ENCODE measurements at regions not wholly inside any gene's neighbourhood (a gene's known extent, or its start where the extent isn't known, plus 50 kb on each side); places are given as distances from the start of the nearest gene placed in this dataset.
A peak's percentile ranks its signal among the peaks of the same experiment; 100 is the strongest.
"Not testable (repeated sequence)": the region's sequence is repeated elsewhere in the genome, so short reads cannot be mapped to it uniquely, and the experiment has no call there.

- no peak for DNase-seq (ENCODE audit: low spot score)
Measured at GRCh38 chr3:70486414-70487017, 174.1 kb upstream of the MDFIC2 start.

GRCh38 chr3:70476174-70476573 is 163.7 kb upstream of the MDFIC2 start:
- no peak for DNase-seq (ENCODE audit: low spot score)

GRCh38 chr3:70471464-70472342 is 159.3 kb upstream of the MDFIC2 start:
- DNase-seq (ENCODE audit: low spot score), result no peak

GRCh38 chr3:70466096-70466495 is 153.7 kb upstream of the MDFIC2 start:
- DNase-seq (ENCODE audit: low spot score), result no peak

GRCh38 chr3:70464876-70465275 is 152.4 kb upstream of the MDFIC2 start:
- no peak for DNase-seq (ENCODE audit: low spot score)

- DNase-seq (ENCODE audit: low spot score), result no peak
Measured at GRCh38 chr3:70464465-70464864, 152.0 kb upstream of the MDFIC2 start.

GRCh38 chr3:70450220-70450619 is 137.8 kb upstream of the MDFIC2 start:
- DNase-seq (ENCODE audit: low spot score), result not testable (repeated sequence)

GRCh38 chr3:70435422-70435821 is 123.0 kb upstream of the MDFIC2 start:
- not testable (repeated sequence) for DNase-seq (ENCODE audit: low spot score)

GRCh38 chr3:70433091-70433490 is 120.7 kb upstream of the MDFIC2 start:
- no peak for DNase-seq (ENCODE audit: low spot score)

- DNase-seq (ENCODE audit: low spot score), result no peak
Measured at GRCh38 chr3:70431911-70432310, 119.5 kb upstream of the MDFIC2 start.

GRCh38 chr3:70426071-70426470 is 113.6 kb upstream of the MDFIC2 start:
- no peak for DNase-seq (ENCODE audit: low spot score)

- DNase-seq (ENCODE audit: low spot score), result no peak
Measured at GRCh38 chr3:70421506-70421905, 109.1 kb upstream of the MDFIC2 start.

- DNase-seq (ENCODE audit: low spot score), result no peak
Measured at GRCh38 chr3:70409018-70409417, 96.6 kb upstream of the MDFIC2 start.

- no peak for DNase-seq (ENCODE audit: low spot score)
Measured at GRCh38 chr3:70400194-70400593, 87.8 kb upstream of the MDFIC2 start.

- DNase-seq (ENCODE audit: low spot score), result no peak
Measured at GRCh38 chr3:70393881-70394612, 81.6 kb upstream of the MDFIC2 start.

GRCh38 chr3:70392227-70392626 is 79.8 kb upstream of the MDFIC2 start:
- DNase-seq (ENCODE audit: low spot score), result no peak

- no peak for DNase-seq (ENCODE audit: low spot score)
Measured at GRCh38 chr3:70387889-70388288, 75.5 kb upstream of the MDFIC2 start.

- peak; percentile 6 for DNase-seq (ENCODE audit: low spot score)
Measured at GRCh38 chr3:70386846-70387245, 74.4 kb upstream of the MDFIC2 start.

- DNase-seq (ENCODE audit: low spot score), result no peak
Measured at GRCh38 chr3:70386043-70386442, 73.6 kb upstream of the MDFIC2 start.

GRCh38 chr3:70383360-70383831 is 71.0 kb upstream of the MDFIC2 start:
- no peak for DNase-seq (ENCODE audit: low spot score)

GRCh38 chr3:70374179-70374578 is 61.7 kb upstream of the MDFIC2 start:
- no peak for DNase-seq (ENCODE audit: low spot score)

All from pons (tissue), 1 donor.